HG03565 (cell line): ENCODE measurements at regions not wholly inside any gene's neighbourhood (a gene's known extent, or its start where the extent isn't known, plus 50 kb on each side); places are given as distances from the start of the nearest gene placed in this dataset.
"Not testable (repeated sequence)": the region's sequence is repeated elsewhere in the genome, so short reads cannot be mapped to it uniquely, and the experiment has no call there.

ENCODE experiments used
- ATAC-seq: cut with Tn5 transposase; IDR thresholded peaks from one replicate; pipeline ENCODE4 v1.9.1; 2021; ENCODE audit warnings: mild to moderate bottlenecking, moderate library complexity; ENCODE audit not compliant: unreplicated experiment

DNA sequence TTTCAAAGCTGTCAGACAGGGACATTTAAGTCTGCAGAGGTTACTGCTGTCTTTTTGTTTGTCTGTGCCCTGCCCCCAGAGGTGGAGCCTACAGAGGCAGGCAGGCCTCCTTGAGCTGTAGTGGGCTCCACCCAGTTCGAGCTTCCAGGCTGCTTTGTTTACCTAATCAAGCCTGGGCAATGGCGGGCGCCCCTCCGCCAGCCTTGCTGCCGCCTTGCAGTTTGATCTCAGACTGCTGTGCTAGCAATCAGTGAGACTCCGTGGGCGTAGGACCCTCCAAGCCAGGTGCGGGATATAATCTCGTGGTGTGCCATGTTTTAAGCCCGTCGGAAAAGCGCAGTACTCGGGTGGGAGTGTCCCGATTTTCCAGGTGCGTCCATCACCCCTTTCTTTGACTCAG, 919.2 kb upstream of the ARRDC3 start:
- not testable (repeated sequence) for ATAC-seq

DNA sequence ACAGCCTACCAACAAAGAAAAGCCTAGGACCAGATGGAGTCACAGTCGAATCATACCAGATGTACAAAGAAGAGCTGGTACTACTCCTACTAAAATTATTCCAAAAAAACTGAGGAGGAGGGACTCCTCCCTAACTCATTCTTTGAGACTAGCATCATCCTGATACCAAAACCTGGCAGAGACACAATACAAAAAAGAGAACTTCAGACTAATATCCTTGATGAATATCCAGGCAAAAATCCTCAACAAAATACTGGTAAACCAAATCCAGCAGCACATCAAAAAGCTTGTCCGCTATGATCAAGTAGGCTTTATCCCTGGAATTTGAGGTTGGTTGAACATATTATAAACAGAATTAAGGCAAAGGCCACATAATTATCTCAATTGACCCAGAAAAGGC, 900.4 kb upstream of the ARRDC3 start:
- no peak for ATAC-seq

DNA sequence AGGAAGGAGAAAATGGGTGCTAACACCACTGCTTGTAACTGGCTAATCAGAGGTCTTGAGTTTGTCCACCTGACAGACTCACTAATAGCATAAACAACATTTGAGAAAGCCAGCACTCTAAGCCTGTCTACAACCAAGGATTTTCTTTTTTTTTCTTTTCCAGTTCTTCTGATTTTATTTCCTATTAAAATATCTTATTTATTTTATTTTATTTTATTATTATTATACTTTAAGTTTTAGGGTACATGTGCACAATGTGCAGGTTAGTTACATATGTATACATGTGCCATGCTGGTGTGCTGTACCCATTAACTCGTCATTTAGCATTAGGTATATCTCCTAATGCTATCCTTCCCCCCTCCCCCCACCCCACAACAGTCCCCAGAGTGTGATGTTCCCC, 888.6 kb upstream of the ARRDC3 start:
- ATAC-seq, result not testable (repeated sequence)

DNA sequence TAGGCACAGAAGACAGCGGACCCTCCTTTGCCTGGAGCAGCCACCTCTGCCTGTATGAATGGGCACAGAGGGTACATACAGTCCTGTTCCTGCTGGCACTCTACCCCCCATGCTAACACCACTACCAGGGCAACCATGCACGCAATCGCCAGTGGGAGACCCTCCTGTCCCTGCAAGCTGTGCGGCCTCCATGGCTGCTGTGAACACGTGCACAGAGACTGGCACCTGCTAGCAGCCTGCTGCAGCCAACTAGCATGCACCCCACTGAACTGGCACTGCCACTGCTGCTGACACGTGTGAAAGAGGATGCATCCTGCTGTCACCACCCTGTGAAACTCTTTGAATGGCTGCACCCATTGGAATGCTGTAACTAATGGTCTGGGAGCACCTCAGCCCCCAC, 885.2 kb upstream of the ARRDC3 start:
- no peak for ATAC-seq

DNA sequence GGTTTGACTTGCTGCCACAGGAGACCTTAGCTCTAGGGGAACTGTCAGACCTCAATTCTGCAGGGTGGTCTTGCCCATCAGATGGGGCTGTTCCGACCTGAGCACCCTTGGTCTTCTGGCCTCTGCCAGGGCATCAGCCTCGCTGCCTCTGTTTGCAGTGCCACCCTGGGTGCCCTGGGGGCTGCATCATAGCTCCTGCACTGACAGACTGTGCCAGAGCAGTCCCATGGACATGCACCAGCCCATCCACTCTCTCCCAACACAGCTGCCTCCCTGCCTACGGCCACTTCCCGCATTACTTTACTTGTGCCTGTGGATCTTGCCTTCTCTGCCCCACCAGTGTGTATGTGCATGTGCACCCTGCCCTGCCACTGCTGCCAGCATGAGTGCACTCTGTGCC, 884.7 kb upstream of the ARRDC3 start:
- no peak for ATAC-seq

DNA sequence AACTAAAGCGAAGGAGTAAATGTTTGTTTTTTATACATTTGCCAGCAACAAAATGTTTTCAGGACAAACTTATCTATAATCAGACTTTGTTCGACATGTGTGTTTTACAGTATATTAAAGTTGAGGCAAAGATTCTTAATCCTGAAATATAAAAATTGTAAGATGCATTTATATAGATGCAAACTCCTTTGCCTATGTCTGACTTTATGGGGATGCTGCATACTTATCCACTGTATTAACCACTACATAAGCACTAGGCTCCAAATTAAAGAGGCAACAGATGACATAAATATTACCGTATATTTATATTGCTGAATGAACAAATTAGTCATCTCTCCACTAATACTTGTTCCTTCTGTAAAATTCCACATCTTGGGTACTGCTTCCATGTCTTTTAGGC, 882.7 kb upstream of the ARRDC3 start:
- ATAC-seq, result no peak

DNA sequence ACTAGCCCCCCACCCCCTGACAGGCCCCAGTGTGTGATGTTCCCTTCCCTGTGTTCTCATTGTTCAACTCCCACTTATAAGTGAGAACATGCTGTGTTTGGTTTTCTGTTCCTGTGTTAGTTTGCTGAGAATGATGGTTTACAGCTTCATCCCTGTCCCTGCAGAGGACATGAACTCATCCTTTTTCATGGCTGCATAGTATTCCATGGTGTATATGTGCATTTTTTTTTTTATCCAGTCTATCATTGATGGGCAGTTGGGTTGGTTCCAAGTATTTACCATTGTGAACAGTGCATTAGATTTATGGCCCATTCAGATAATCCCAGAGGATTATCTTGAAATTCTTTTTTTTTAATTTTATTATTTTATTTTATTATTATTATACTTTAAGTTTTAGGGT, 872.5 kb upstream of the ARRDC3 start:
- not testable (repeated sequence) for ATAC-seq

DNA sequence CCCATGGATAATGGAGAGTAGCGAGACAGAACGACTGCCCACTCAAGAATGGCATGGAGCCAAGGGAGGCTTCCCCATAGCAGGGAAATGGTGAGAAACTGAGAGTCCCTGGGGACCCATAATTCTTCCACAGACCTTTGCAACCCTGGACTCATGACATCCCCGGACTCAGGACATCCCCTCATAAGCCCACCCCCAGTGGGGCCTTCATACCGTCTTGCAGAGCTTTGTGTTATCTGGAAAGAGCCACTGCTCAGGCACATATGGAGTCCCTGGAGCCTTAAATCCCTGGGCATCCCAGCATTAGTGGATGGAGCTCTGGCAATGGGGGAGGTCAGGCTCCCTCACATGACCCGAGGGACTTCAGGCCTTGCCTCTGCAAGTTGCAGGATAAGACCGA, 865.4 kb upstream of the ARRDC3 start:
- no peak for ATAC-seq

DNA sequence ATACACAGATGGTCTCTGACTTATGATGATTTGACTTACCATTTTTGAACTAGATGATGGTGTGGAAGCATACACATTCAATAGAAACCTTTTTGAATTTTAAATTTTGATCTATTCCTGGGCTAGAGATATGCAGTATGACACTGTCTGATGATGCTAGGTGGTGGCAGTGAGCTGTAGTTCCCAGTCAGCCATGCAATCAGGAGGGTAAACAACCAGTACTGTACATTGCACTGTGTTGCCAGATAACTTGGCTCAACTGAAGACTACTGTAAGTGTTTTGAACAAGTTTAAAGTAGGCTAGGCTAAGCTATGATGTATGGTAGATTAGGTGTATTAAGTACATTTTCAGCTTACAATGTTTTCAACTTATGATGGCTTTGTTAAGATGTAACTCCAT, 859.1 kb upstream of the ARRDC3 start:
- no peak for ATAC-seq

DNA sequence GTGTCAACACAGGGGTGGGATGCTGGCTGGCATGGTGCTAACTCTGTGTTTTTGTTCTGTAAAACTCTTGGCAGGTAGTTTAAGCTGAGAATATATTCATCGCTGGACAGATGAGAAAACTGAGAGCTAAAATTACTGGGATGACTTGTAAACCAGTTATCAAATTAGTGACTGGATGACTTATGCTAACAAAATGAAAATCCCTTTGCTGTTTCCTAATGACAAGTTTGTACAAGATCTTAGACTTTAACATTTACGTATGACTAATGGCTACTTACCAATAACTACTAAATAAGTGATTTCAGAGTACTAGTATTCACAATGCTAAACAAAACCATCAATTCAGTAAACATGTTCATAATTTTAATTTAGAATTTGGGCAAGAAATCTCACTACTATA, 854.8 kb upstream of the ARRDC3 start:
- ATAC-seq, result no peak

DNA sequence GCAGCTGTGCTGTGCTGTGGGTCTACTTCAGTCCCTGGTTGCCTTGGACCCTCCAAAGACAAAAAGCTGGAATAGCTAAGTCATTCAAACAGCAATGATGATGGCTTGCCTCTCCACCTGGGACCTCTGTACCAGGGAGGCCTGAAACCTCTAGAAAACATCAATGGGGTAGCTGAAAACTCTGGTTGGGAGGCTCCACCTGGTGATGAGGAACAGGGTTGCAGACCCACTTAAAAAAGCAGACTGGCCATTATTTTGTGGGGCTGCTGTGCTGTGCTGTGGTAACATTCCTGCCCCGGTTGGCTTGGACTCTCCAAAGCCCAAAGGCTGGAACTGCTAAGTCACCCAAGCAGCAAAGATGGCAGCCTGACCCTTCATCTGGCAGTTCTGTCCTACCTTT, 839.3 kb upstream of the ARRDC3 start:
- no peak for ATAC-seq

DNA sequence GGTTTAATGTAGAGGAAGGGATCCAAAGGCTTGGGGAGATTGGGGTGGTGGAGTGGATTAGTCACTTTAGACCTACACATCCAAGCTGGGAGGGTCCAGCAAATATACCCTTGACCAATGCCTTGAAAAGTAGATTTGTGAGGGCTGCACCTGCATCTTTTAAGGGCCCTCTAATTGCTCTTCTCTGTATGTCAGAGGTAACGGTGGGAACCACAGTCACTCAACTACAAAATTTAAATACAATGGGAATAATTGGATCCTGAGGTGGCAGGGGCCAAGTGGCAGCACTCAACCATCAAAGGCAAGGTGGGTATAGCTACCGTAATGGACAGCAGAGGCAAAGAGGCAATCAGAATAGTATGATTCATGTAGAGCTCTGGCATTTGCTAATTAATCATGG, 833.7 kb upstream of the ARRDC3 start:
- not testable (repeated sequence) for ATAC-seq

DNA sequence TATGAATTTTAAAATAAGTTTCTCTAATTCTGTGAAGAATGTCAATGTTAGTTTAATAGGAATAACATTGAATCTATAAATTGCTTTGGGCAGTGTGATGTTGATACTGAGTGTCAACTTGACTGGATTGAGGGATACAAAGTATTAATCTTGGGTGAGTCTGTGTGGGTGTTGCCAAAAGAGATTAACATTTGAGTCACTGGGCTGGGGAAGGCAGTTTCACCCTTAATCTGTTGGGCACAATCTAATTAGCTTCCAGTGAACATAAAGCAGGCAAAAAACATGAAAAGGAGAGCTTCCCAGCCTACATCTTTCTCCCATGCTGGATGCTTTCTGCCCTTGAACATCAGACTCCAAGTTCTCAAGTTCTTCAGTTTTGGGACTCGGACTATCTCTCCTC, 832.0 kb upstream of the ARRDC3 start:
- ATAC-seq, result no peak

DNA sequence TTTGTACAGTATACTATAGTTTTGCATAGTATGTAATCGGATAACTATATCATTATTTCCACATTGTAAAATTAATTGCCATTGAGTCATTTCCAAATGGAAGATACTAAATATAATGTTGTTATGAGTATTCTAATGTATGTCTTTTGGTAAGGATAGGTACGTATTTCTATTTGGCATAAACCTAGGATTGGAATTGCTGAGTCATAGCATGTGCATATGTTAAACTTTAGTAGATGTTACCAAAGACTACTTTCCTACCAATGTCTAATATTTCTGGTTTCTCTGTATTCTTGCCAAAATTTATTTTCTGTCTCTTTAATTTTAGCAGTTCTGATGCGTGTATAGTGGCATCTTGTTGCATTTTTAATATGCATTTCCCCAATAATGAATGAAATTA, 825.1 kb upstream of the ARRDC3 start:
- no peak for ATAC-seq

DNA sequence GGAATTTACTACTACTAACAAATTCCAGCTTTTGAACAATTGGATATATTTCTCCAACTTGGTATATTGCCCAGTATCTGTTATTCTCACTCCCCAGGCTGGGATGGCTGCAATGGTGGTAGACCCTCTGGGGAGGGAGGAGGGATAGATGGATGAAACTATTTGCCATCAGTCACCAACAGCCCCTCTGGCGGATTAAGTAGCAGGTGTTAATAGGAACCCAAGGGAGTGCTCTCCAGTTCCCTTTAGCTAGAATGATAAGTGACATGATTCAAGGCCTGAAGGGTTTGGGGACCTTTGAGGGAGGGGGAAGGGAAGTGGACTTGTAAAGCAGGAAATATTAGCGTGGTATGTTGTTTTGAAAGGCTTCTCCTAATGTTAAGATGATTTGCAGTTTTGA, 824.0 kb upstream of the ARRDC3 start:
- no peak for ATAC-seq

DNA sequence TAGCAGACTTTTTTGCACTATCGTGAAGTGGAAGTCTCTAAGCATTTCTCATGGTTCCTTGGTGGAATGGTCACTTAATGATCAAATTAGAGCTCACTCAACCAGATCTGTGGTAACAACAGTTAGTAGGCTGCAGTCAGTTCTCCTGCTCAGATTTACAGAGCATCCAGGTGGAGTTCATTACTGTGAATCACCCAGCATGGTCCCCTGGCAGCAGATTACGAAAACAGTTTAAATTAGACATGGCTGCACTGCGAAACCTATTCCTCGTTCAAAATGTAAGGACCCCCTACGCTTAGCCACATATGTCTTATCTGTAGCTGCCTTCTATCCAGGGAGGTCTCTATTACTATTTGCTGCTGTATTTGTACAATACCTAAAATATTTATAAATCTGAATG, 823.6 kb upstream of the ARRDC3 start:
- ATAC-seq, result no peak

DNA sequence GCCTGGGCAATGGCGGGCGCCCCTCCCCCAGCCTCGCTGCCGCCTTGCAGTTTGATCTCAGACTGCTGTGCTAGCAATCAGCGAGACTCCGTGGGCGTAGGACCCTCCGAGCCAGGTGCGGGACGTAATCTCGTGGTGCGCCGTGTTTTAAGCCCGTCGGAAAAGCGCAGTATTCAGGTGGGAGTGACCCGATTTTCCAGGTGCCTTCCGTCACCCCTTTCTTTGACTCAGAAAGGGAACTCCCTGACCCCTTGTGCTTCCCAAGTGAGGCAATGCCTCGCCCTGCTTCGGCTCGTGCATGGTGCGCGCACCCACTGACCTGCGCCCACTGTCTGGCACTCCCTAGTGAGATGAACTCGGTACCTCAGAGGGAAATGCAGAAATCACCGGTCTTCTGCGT, 815.9 kb upstream of the ARRDC3 start:
- ATAC-seq, result not testable (repeated sequence)

DNA sequence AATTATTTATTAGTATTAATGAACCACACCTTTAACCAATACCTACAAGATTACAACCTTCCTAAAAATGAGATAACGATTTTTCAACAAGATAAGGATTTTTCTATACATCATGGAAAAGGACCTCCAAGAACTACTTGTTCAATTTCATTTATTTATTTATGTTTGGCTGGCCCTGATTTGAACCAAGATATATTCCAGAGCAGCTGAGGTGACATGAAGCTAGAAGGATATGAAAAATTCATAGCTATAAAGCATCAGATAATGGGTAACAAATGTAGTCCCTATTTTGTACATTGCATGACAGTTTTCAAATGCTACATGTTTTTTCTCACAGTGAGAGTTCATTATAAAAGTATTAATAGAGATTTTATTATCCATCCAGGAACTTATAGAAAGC, 798.5 kb upstream of the ARRDC3 start:
- ATAC-seq, result no peak

DNA sequence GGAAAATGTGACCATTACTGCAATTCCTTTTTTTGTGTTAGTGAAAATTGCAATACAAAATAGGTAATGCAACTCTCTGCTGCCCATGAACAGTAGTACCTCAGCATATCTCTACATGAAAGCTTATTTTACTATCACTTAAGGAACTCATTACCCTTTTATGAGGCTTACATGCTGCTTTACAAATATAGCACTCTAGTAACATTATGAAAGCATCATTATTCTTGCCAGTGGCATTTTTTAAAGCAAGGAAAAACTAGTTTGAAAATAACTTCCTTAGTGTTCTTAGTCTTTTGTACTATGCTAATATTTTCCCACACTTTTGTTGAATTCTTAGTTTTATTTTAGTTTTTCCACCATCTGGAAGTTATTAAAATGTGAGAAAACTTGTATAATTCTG, 797.3 kb upstream of the ARRDC3 start:
- ATAC-seq, result no peak

DNA sequence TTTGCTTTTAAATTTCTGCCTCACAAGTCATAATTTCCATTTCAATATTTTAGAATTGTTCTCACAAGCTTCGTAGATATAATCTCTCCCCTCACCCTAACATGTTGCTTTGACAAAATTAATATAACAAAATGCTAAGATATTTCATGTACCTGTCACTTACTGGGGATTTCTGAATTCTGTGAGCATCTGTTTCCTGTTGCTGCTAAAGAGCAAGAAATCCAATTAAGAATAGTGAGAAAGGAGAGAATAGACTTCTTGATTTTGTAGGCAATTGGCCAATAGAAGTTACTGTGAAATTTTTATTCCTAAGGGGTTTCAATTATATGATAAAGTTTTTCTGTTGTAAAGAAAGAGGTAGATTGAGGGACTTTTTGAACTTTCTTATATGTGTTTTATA, 796.5 kb upstream of the ARRDC3 start:
- ATAC-seq, result no peak

DNA sequence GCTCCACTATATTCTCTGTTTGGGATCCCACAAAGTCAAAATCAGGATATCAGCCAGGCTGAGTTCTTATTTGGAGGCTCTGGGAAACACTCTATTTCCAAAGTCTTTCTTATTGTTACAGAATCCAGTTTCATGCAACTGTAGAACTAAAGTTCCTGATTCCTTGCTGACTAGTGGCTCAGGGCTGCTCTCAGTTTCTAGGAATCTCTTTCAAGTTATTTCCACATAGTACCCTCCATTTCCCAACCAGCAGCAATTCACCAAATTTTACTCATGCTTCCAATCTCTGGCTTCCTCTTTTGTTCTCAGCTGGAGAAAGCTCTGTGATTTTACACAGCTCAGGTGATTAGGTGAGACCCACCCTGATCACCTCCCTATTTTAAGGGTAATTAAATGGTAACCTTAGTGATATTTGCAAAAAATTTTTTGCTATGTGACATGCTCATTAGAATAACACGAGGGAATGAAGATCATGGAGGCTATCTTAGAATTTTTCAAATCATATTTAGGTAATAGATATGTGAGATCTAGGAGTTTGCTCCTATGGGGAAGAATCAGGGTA, 794.9 kb upstream of the ARRDC3 start:
- ATAC-seq, result no peak

DNA sequence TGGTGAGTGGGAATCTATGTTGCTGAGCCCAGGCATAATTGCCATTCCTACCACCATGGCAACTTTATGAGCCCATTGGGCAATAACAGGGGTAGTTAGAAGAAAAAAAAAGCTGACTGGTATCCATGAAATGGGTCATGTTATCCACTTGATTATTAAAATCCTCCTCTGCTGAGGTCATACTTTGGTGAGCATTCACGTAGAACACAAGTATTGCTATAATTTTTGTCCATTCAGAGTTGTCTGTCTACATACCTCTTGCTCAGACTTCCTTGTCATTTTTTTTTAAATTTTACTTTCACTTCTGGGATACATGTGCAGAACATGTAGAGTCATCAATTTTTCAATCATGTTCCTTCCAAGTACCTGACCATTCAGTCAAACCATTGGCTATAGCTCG, 780.8 kb upstream of the ARRDC3 start:
- no peak for ATAC-seq

DNA sequence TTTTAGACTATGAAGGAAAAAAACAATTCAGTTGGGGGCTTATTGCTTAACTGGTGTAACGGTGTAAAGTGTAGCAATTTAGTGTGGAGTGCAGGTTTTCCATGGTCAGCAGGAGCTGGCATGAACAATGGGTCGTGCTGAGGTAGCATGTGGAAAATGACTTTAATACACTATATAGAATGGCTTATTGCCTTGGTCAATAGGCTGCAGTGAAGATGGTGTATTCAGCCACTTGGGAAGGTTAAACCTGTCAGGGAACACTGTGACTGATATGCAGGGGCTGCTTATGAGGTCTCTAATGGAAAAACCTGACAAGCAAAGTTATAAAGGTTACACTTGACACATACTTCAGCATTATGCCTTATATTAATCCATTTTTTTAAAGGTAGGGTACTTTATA, 764.7 kb upstream of the ARRDC3 start:
- ATAC-seq, result no peak

DNA sequence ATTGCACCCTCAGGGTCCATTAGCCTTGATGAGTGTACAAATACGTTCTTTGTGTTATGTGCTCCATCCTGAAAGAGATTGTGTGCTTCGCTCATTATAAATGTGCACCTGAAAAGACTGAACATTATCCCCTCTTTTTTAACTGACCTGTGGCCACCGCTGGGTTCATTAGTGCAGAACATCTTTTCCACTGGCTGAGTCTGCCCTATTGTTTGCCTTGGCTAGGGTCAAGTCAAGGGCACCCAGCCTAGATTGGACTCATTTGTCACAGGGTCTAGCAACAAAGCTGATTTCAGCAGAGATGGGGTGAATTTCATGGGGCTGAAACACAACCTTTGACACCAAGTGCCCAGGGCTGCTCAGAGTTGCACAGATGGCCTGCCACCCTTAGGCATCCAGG, 764.1 kb upstream of the ARRDC3 start:
- no peak for ATAC-seq
